GM18517 (cell line): ENCODE measurements at regions not wholly inside any gene's neighbourhood (a gene's known extent, or its start where the extent isn't known, plus 50 kb on each side); places are given as distances from the start of the nearest gene placed in this dataset.
"Not testable (repeated sequence)": the region's sequence is repeated elsewhere in the genome, so short reads cannot be mapped to it uniquely, and the experiment has no call there.

ENCODE experiments used
- ATAC-seq: cut with Tn5 transposase; IDR thresholded peaks from one replicate; pipeline ENCODE4 v1.9.1; 2021; ENCODE audit warnings: mild to moderate bottlenecking, moderate library complexity; ENCODE audit not compliant: unreplicated experiment

- no peak for ATAC-seq
Observed at GRCh38 chr5:33059081-33059480, 348.0 kb downstream of the NPR3 start.

GRCh38 chr5:33065131-33065530 lies 354.0 kb downstream of the NPR3 start:
- ATAC-seq = no peak

GRCh38 chr5:33067291-33067690 lies 356.2 kb downstream of the NPR3 start:
- no peak for ATAC-seq

- no peak for ATAC-seq
Observed at GRCh38 chr5:33068786-33069185, 357.7 kb downstream of the NPR3 start.

- ATAC-seq = no peak
Observed at GRCh38 chr5:33072296-33072695, 361.2 kb downstream of the NPR3 start.

GRCh38 chr5:33072726-33073125 lies 361.6 kb downstream of the NPR3 start:
- ATAC-seq = no peak

GRCh38 chr5:33073881-33074327 lies 362.8 kb downstream of the NPR3 start:
- ATAC-seq = no peak

GRCh38 chr5:33074548-33074947 lies 363.4 kb downstream of the NPR3 start:
- no peak for ATAC-seq

- ATAC-seq = no peak
Observed at GRCh38 chr5:33075731-33076130, 364.6 kb downstream of the NPR3 start.

GRCh38 chr5:33079548-33079947 lies 361.2 kb upstream of the TARS1 start:
- ATAC-seq = no peak

GRCh38 chr5:33080287-33080686 lies 360.5 kb upstream of the TARS1 start:
- ATAC-seq = no peak

- no peak for ATAC-seq
Observed at GRCh38 chr5:33088176-33088575, 352.6 kb upstream of the TARS1 start.

- ATAC-seq = no peak
Observed at GRCh38 chr5:33091571-33092363, 349.0 kb upstream of the TARS1 start.

- ATAC-seq = no peak
Observed at GRCh38 chr5:33092719-33093118, 348.0 kb upstream of the TARS1 start.

GRCh38 chr5:33102551-33102950 lies 338.2 kb upstream of the TARS1 start:
- ATAC-seq = no peak

- no peak for ATAC-seq
Observed at GRCh38 chr5:33105521-33105941, 335.2 kb upstream of the TARS1 start.

GRCh38 chr5:33110496-33110895 lies 330.3 kb upstream of the TARS1 start:
- ATAC-seq = not testable (repeated sequence)

- ATAC-seq = no peak
Observed at GRCh38 chr5:33114361-33114760, 326.4 kb upstream of the TARS1 start.

- no peak for ATAC-seq
Observed at GRCh38 chr5:33115467-33115866, 325.3 kb upstream of the TARS1 start.

GRCh38 chr5:33118761-33119415 lies 321.9 kb upstream of the TARS1 start:
- no peak for ATAC-seq

- ATAC-seq = no peak
Observed at GRCh38 chr5:33120671-33121070, 320.1 kb upstream of the TARS1 start.

GRCh38 chr5:33129309-33129708 lies 311.5 kb upstream of the TARS1 start:
- ATAC-seq = no peak
